Cardiac septum (tissue), 1 donor: ENCODE measurements at regions not wholly inside any gene's neighbourhood (a gene's known extent, or its start where the extent isn't known, plus 50 kb on each side); places are given as distances from the start of the nearest gene placed in this dataset.

Source experiments
- DNase-seq: peaks from one replicate; pipeline ENCODE4 v3.0.0-alpha.2; 2020; ENCODE audit warnings: low spot score
- intact Hi-C: fragments of 100-400 bp; cut with DNase I; formaldehyde crosslinking; loops from one replicate; pipeline ENCODE4 v1.14.0; 2022
- donor health status: DM: no; HTN: no; CAD: no.

DNA sequence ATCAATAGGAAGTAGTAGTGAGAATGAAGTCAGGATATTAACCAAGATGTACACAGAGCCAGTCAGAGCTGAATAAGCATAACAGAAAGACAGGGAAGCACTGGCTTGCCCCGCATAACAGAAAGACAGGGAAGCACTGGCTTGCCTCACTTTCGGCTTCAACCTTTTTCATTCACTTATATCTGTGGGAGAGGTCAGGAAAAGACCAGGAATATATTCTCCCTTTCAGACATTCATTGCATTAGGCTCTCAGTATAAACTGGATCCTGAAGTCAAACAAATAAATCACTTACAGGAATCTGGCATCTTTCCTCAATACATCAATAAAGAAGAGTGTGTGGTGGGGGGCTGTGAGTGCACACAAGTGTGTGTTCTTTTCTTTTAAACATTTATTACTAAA is 437.6 kb downstream of the C6orf118 start:
- intact Hi-C loops = no loop called here
- DNase-seq = no peak

DNA sequence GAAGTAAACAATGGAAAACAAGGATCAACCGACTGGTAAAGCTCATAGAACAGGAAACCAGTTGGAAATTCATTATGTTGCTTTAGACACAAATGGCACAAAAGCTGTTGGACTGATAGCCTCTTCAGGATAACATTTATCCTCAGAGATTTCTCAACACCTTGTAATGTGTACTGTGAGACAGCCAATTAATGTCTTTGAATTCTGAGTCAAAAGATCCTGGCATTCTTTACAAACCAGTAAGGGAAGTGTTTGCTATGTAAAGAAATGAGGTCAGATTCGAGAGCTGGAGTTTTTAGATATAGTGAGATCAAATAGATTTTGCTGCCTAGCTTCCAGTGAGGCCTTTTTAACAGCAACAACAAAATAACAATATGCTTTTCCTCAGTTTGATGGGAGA is 439.2 kb downstream of the C6orf118 start:
- intact Hi-C loops = no loop called here
- DNase-seq = no peak

GRCh38 chr6:164861967-164862366 is 447.4 kb downstream of the C6orf118 start:
- no peak for DNase-seq
- intact Hi-C loops = no loop called here

GRCh38 chr6:164859816-164860215 is 449.6 kb downstream of the C6orf118 start:
- no peak for DNase-seq
- intact Hi-C loops = no loop called here

DNA sequence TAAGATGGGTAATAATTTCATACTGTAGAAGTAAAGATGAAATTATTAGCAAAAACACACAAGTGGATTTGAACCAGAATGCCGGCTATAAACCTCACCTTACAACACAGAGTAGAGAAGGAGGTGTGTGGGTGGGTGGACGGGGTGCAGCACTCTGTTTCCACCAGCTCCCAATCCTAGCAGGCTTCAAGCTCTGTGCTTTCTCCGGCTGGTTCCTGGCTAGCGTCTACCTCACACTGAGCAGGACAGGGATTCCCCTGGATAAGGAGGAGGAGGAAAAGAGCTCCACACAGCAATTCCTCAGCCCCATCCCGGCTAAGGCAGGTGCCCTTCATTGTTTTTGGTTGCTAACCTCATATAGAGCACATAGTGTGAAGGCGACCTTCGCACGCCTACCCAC is 453.3 kb downstream of the C6orf118 start:
- DNase-seq = no peak
- intact Hi-C loops = no loop called here

- DNase-seq = no peak
- intact Hi-C loops = no loop called here
These were observed 454.1 kb downstream of the C6orf118 start for GRCh38 chr6:164855281-164855680.

DNA sequence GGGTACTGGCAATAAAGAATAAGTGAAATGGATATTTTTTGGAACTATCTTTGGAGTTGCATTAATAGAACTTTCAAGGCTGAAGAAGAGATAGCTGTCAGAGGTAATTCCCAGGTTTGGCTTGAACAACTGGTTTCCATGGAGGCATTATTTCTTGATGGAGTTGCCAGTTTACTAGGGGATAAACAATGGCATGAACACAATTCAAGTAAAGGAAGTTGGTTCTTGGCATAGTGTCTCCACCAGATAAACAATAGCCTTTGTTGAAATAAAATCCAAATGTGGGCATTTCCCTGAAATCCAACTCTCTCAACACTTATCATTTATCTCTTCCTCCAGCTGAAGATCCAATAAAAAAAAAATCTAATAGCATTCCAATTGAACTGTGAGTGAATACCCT is 454.9 kb downstream of the C6orf118 start:
- DNase-seq = no peak
- intact Hi-C loops = no loop called here

GRCh38 chr6:164845773-164846172 is 463.6 kb downstream of the C6orf118 start:
- intact Hi-C loops = no loop called here

DNA sequence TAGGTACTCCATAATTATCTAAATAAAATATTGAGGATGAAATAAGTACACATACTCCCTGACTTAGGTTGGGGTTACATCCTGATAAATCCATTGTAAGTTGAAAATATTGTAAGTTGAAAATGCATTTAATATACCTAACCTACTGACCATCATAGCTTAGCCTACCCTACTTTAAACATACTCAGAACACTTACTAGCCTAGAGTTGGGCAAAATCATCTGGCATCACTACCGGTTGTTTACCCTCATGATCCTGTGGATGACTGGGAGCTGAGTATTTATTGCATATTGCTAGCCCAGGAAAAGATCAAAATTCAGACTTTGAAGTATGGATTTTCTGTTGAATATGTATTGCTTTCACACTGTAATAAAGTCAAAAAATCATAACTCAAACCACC is 467.3 kb downstream of the C6orf118 start:
- DNase-seq = no peak
- intact Hi-C loops = no loop called here

More at GRCh38 chr6:164845773-164846172, 463.6 kb downstream of the C6orf118 start:
- DNase-seq = no peak

DNA sequence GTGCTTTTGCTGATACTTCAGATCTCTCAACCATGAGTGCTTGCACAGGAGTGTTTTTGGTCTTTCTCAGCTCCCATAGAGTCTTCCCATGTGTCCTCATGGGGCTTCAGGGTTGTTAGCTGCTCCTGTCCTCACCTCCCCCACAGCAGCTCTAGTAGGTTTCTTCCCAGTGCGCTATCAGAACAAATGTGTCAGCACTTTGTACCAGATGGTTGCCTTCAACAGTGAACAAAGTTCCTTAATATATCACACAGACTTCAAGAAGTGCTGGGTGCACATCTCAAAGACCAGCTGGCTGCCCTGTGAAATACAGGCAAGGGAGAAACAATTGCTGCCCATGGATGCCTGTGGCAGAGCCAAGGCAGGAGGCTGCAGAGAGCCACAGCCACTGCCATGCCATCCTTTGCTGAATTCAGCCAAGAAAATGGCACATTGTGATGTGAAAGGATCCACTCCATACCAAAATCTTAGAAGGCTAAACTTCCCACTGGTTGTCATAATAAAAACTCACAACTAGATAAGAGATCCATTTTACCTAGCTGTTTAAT is 471.3 kb downstream of the C6orf118 start:
- intact Hi-C loops = no loop called here
- no peak for DNase-seq

- intact Hi-C loops = no loop called here
- DNase-seq = no peak
These were observed 472.9 kb downstream of the C6orf118 start for GRCh38 chr6:164836486-164836885.

DNA sequence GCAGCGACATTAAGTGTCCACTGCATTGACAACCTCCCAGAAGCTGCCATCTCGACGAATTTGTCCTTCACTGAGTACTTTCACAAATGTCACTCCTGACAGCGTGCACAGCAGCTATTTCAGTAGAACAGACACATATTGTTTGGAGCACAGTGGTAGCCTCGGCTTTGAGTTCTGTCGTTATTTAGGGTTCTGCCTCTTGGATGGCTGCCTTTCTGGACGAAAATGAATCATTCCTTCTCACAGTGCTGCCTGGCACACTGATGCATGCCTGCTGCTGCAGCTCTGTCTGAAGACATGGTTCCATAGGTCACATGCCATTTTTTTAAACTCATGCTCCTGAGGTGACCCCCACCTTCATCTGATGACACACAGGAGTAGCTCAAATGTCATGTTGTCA is 477.0 kb downstream of the C6orf118 start:
- intact Hi-C loops = no loop called here
- DNase-seq = no peak

DNA sequence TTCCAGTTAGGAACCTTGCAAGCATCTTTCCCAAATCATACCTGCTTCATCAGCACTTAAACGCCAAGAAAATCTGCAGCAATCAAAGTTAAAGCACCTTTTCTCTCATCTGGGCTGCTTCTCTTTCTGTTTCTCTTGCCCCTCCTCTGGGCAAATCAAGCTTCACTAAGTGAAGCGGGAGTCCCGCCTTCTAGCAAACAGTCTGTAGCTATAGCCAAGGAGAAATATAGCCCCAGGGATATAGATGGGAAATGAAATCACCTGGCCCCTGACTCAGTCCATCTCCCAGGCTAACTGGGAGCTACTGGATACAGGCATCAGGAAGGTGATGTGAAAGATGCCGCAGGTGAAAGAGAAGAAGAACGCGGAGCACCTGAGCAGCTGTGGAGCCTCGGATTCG is 481.9 kb downstream of the C6orf118 start:
- no peak for DNase-seq
- intact Hi-C loops = no loop called here

DNA sequence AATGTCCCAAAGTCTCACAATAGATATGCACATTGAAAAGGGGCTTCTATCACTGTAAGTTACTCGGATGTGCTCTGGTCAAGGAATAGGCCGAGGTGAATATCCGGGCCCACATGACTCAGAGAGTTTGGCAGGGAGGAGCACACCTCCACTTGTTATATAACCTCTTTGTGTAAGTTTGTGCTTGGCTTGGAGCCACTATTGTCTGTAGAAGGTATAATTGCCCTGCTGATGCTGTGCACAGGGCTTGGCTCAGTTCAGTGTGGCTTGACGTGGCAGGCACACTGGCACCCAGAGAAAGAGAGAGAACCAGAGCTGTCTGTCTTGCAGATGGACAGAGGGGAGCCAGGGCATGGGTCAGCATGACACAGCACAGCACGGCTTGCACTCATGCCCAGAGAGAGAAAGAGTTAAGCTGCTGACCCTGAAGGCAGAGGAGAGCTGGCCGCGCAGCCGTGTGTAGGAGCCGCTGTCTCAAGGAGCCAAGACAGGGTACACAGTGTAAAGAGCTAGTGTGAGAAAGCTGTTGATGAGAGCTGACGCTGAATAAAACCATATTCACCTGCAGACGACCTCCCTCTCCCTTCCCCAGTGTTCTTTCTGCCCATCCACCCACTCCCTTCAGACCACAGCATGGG is 482.5 kb downstream of the C6orf118 start:
- DNase-seq = no peak
- intact Hi-C loops = no loop called here

GRCh38 chr6:164825386-164825785 is 484.0 kb downstream of the C6orf118 start:
- intact Hi-C loops = no loop called here
- no peak for DNase-seq

DNA sequence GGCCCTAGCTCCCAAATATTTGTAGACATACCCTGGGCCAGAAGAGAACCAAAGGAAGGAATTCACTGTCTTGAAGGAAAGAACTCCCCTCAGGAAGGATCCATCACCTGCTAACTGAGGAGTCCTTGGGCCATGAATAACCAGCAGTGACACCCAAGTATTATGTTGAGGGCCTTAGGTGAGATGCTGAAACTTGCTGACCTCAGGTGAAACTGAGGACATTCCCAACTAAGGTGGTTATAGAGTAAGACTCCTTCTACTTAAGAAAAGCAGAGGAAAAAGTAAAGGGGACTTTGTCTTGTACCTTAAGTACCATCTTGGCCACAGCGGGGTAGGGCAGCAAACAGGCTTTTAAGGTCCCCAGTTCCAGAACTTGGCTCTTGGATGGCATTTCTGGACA is 491.7 kb downstream of the C6orf118 start:
- intact Hi-C loops = no loop called here
- no peak for DNase-seq

DNA sequence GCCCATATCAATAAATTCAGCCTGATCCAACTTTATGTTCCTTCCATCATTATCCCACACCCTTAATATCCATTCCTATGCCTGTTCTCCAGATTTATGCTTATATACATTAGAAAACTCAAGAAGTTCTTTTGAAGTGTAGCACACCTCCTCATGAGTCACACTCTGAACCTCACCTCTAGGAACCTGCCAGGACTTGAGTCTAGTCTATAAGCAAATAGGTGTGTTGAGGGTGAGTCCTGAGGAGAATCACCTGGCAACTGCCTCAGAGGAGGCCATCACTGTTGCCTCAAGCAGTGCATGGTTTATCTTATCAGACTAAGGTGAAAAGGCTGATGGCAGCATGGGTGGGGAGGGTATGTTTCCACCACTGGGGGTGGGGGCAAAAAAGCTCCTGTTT is 496.7 kb downstream of the C6orf118 start:
- DNase-seq = no peak
- intact Hi-C loops = no loop called here

DNA sequence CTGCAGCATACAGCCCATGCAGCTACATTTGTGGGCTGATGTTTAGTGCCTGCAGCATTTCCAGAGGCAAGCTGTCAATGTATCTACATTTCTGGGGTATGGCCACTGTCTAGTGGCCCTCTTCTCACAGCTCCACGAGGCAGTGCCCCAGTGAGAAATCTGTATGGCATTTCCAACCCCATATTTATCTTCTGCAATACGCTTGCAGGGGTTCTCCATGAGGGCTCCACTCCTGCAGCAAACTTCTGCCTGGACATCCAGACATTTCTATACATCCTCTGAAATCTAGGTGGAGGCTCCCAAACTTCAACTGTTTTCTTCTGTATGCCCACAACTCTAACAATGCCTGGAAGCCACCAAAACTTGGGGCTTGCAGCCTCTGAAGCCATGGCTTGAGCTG is 502.3 kb downstream of the C6orf118 start:
- DNase-seq = no peak
- intact Hi-C loops = no loop called here

DNA sequence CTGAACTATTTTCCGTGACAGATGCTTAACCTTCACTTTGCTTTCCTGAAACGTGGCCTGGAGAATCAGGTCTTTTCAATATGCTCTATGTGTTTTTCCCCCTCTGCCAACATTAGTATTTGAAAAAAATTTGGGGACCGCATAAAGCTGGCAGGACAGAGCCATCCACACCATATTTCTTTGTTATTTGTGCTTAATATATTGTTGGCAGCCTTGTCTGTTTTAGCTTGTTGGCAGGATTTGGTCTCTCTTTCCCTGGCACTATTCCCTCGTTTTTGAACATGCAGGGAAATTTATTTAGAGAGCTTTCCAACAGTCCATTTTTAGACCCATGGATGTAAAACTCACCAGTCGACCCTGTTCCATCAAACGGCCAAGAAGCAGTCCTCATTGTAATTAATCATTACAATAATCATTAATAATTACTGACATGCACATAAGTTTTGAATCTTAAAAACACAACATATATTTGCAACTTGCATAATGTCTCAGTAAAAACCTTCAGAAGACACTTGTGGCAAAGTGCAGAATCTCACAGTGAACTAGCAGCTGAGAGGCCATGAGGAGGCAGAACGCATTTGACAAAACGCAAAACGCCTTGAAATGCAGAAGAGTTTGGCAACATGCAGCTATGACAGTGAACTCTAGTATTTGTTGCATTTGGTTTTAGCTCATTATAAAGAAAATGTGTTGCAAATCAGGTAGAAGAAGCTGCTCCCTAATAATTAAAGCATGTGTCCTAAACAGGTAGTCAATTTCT is 514.2 kb downstream of the C6orf118 start:
- no peak for DNase-seq
- intact Hi-C loops = no loop called here

DNA sequence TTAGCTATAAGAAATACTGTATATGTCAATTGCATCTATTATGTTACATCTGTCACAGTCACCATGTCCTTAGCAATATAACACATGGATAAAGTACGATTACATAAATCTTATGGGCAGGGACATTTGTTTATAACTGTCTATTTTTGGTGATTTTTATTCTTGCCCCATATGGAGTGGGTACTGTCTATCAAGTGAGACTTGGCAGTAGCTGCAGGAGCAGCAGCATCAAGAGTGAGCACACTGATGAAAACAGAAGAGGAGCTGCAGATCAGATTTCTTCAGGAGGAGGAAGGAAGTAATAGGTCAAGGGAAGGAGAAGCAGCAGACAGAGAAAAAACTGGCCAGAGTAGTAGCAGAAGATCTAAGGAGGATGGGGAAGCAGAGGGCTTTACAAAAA is 516.7 kb downstream of the C6orf118 start:
- no peak for DNase-seq
- intact Hi-C loops = no loop called here

- intact Hi-C loops = no loop called here
- DNase-seq = no peak
These were observed 517.9 kb downstream of the C6orf118 start for GRCh38 chr6:164791498-164791897.
